K562 (cell line): ENCODE measurements at regions not wholly inside any gene's neighbourhood (a gene's known extent, or its start where the extent isn't known, plus 50 kb on each side); places are given as distances from the start of the nearest gene placed in this dataset.

ENCODE experiments used
- CBX5 ChIP-seq: IDR thresholded peaks from 2 replicates; pipeline ENCODE4 v1.6.1; 2014; ENCODE audit warnings: low read depth, borderline replicate concordance
- ETV6 ChIP-seq, 3 experiments: fragments of 150-350 bp in 1 of 3; sonication (generic) in 1 of 3; formaldehyde crosslinking in 1 of 3; IDR thresholded peaks; 2 replicates each; pipeline versions ENCODE4 v1.6.1 to v1.8.0; 2014 to 2022; ENCODE audit warnings: borderline replicate concordance in 2 of 3, low read depth in 2 of 3, antibody characterized with exemption in 1 of 3, low read length in 1 of 3, mild to moderate bottlenecking in 1 of 3, missing genetic modification reagents in 1 of 3
- RHOXF2B ChIP-seq: fragments of 250-450 bp; sonication (Bioruptor Pico); conservative IDR thresholded peaks from 2 replicates; pipeline ENCODE4 v1.5.1; 2021
- SIRT6 ChIP-seq: IDR thresholded peaks from one replicate; pipeline ENCODE4 v1.6.1; 2012; ENCODE audit warnings: low read depth, mild to moderate bottlenecking, control low read depth, inconsistent platforms, low read length, moderate library complexity
- ZBTB8A ChIP-seq: fragments of 450-650 bp; IDR thresholded peaks from 2 replicates; pipeline ENCODE4 v1.6.1; 2018; ENCODE audit warnings: mild to moderate bottlenecking, moderate library complexity; ENCODE audit not compliant: partially characterized antibody
- TF ChIP-seq, protein P1 (sequence below): sonication (generic); formaldehyde crosslinking; IDR thresholded peaks from 2 replicates; pipeline ENCODE4 v1.8.0; 2023; ENCODE audit warnings: mild to moderate bottlenecking, missing genetic modification reagents
- TF ChIP-seq, protein P2 (sequence below), 2 experiments: fragments of 450-650 bp in 1 of 2; sonication (generic) in 1 of 2; formaldehyde crosslinking in 1 of 2; IDR thresholded peaks; 2 replicates each; pipeline versions ENCODE4 v1.7.1 to v1.9.0; 2016 to 2022; ENCODE audit warnings: inconsistent platforms in 1 of 2, mild to moderate bottlenecking in 1 of 2, missing genetic modification reagents in 1 of 2
- TF ChIP-seq, protein P3 (sequence below): sonication (generic); formaldehyde crosslinking; IDR thresholded peaks from 2 replicates; pipeline ENCODE4 v1.8.0; 2022; ENCODE audit warnings: missing genetic modification reagents, mild to moderate bottlenecking, borderline replicate concordance

- TF ChIP-seq, protein P1, sequence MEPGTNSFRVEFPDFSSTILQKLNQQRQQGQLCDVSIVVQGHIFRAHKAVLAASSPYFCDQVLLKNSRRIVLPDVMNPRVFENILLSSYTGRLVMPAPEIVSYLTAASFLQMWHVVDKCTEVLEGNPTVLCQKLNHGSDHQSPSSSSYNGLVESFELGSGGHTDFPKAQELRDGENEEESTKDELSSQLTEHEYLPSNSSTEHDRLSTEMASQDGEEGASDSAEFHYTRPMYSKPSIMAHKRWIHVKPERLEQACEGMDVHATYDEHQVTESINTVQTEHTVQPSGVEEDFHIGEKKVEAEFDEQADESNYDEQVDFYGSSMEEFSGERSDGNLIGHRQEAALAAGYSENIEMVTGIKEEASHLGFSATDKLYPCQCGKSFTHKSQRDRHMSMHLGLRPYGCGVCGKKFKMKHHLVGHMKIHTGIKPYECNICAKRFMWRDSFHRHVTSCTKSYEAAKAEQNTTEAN (CRISPR knock-in tag) = no peak
- TF ChIP-seq CBX5 (no peak), ZBTB8A (no peak), RHOXF2B (no peak), ETV6 (IDR thresholded peaks at IDR 0.05; ENCODE audit: borderline replicate concordance in 1 of 2, low read depth in 2 of 2, low read length in 1 of 2) (no peak), ETV6 (CRISPR knock-in tag; IDR thresholded peaks at IDR 0.05; ENCODE audit: borderline replicate concordance) (no peak), SIRT6 (no peak)
- TF ChIP-seq, protein P2, sequence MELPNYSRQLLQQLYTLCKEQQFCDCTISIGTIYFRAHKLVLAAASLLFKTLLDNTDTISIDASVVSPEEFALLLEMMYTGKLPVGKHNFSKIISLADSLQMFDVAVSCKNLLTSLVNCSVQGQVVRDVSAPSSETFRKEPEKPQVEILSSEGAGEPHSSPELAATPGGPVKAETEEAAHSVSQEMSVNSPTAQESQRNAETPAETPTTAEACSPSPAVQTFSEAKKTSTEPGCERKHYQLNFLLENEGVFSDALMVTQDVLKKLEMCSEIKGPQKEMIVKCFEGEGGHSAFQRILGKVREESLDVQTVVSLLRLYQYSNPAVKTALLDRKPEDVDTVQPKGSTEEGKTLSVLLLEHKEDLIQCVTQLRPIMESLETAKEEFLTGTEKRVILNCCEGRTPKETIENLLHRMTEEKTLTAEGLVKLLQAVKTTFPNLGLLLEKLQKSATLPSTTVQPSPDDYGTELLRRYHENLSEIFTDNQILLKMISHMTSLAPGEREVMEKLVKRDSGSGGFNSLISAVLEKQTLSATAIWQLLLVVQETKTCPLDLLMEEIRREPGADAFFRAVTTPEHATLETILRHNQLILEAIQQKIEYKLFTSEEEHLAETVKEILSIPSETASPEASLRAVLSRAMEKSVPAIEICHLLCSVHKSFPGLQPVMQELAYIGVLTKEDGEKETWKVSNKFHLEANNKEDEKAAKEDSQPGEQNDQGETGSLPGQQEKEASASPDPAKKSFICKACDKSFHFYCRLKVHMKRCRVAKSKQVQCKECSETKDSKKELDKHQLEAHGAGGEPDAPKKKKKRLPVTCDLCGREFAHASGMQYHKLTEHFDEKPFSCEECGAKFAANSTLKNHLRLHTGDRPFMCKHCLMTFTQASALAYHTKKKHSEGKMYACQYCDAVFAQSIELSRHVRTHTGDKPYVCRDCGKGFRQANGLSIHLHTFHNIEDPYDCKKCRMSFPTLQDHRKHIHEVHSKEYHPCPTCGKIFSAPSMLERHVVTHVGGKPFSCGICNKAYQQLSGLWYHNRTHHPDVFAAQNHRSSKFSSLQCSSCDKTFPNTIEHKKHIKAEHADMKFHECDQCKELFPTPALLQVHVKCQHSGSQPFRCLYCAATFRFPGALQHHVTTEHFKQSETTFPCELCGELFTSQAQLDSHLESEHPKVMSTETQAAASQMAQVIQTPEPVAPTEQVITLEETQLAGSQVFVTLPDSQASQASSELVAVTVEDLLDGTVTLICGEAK (IDR thresholded peaks at IDR 0.05) = no peak
- TF ChIP-seq, protein P2 (CRISPR knock-in tag; IDR thresholded peaks at IDR 0.05) = no peak
- TF ChIP-seq, protein P3, sequence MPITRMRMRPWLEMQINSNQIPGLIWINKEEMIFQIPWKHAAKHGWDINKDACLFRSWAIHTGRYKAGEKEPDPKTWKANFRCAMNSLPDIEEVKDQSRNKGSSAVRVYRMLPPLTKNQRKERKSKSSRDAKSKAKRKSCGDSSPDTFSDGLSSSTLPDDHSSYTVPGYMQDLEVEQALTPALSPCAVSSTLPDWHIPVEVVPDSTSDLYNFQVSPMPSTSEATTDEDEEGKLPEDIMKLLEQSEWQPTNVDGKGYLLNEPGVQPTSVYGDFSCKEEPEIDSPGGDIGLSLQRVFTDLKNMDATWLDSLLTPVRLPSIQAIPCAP (CRISPR knock-in tag) = no peak
Measured at GRCh38 chr3:72109327-72110259, 324.6 kb upstream of the PROK2 start (continued).
